ENCODE measurements at regions not wholly inside any gene's neighbourhood (a gene's known extent, or its start where the extent isn't known, plus 50 kb on each side); places are given as distances from the start of the nearest gene placed in this dataset.
A peak's percentile ranks its signal among the peaks of the same experiment; 100 is the strongest.
"Not testable (repeated sequence)": the region's sequence is repeated elsewhere in the genome, so short reads cannot be mapped to it uniquely, and the experiment has no call there.

DNA sequence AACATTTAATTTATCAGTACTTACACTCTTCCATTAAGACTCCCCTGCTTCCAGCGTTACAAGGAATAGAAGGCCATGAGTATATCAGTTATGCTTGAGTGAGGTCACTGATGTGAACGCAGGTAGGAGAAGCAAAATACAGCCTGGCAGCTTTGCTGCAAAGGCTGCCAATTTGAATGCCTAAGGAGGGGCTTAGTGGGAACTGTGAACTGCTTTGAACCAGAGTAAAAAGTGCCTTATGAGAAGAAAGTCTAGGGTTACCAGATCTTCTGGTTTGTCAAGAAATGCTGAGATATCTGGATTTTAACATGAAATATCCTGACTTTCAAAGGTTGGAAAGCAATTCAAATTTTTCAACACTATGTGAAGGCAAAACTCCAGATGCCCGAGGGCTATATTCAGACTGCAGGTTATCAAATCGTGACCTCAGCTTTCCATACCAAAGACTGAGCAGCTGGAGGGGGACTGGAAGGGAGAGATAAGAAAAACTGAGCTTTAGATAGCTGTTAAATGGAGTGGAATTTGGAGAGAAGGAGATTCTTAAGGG lies 446.3 kb upstream of the NECTIN3 start:
- no peaks in the 10 kb centered on the region for H3K36me3 ChIP-seq (ENCODE audit: control insufficient read depth in 4 of 4, insufficient read depth in 3 of 4, low read depth in 1 of 4, low read length in 3 of 4)
- no peak for DNase-seq (ENCODE audit: low spot score)
- peaks cover 0 to 11% (median 1%) of the 10 kb centered on the region in 4 donors for H3K4me1 ChIP-seq (ENCODE audit: control insufficient read depth in 4 of 4, insufficient read depth in 4 of 4, low read length in 3 of 4)
- no peaks in the 10 kb centered on the region for H3K27me3 ChIP-seq (ENCODE audit: control insufficient read depth in 4 of 4, insufficient read depth in 4 of 4, low read length in 3 of 4)
- TF ChIP-seq JUND (IDR thresholded peaks at IDR 0.05) (no peak), EGR1 (IDR thresholded peaks at IDR 0.05; ENCODE audit: low read depth in 2 of 2) (no peak), FOXA1 (IDR thresholded peaks at IDR 0.05) (no peak), FOXA2 (IDR thresholded peaks at IDR 0.05) (no peak), HNF4A (conservative IDR thresholded peaks at IDR 0.05) (no peak)
- TF ChIP-seq, protein P1, sequence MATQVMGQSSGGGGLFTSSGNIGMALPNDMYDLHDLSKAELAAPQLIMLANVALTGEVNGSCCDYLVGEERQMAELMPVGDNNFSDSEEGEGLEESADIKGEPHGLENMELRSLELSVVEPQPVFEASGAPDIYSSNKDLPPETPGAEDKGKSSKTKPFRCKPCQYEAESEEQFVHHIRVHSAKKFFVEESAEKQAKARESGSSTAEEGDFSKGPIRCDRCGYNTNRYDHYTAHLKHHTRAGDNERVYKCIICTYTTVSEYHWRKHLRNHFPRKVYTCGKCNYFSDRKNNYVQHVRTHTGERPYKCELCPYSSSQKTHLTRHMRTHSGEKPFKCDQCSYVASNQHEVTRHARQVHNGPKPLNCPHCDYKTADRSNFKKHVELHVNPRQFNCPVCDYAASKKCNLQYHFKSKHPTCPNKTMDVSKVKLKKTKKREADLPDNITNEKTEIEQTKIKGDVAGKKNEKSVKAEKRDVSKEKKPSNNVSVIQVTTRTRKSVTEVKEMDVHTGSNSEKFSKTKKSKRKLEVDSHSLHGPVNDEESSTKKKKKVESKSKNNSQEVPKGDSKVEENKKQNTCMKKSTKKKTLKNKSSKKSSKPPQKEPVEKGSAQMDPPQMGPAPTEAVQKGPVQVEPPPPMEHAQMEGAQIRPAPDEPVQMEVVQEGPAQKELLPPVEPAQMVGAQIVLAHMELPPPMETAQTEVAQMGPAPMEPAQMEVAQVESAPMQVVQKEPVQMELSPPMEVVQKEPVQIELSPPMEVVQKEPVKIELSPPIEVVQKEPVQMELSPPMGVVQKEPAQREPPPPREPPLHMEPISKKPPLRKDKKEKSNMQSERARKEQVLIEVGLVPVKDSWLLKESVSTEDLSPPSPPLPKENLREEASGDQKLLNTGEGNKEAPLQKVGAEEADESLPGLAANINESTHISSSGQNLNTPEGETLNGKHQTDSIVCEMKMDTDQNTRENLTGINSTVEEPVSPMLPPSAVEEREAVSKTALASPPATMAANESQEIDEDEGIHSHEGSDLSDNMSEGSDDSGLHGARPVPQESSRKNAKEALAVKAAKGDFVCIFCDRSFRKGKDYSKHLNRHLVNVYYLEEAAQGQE (IDR thresholded peaks at IDR 0.05), result no peak
- peaks cover 0 to 1% (median 0%) of the 10 kb centered on the region in 4 donors for H3K9me3 ChIP-seq (ENCODE audit: control insufficient read depth in 4 of 4, low read length in 3 of 4)
- WGBS, result 78% methylated on average over 4 of the region's 4 CpGs
- no peak overlapping the region for H3K4me3 ChIP-seq (ENCODE audit: low read depth in 1 of 3, low read length in 3 of 3)
- H3K9ac ChIP-seq (ENCODE audit: low read depth in 1 of 2, low read length in 2 of 2), result no peak overlapping the region
- no peak overlapping the region for H3K27ac ChIP-seq (ENCODE audit: low read depth in 1 of 2, low read length in 2 of 2)

DNA sequence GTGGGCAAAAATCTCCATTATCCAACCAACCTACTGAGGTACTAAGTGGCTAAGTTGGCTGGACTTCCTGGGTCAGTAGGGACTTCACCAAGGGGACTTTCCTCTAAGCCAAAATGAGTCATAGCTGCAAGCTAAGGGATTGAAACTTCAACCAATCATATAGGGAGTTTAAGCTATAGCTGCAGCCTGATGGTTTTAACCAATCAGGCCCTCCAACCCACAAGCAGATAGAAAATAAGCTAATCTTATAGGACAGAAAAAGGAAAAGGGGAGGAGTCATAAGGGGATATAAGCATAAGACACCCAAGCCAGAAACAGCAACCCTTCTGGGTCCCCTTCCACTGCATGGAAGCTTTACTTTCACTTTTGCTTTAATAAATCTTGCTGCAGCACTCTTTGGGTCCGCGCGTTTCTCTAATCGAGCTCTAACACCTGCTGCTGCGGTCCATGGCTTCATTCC lies 444.9 kb upstream of the NECTIN3 start:
- TF ChIP-seq JUND (IDR thresholded peaks at IDR 0.05), result peak in 1 of 2 donors; percentile 18
- H3K27ac ChIP-seq (ENCODE audit: low read depth in 1 of 2, low read length in 2 of 2); H3K9me3 ChIP-seq (ENCODE audit: control insufficient read depth in 4 of 4, low read length in 3 of 4); H3K4me3 ChIP-seq (ENCODE audit: low read depth in 1 of 3, low read length in 3 of 3); H3K27me3 ChIP-seq (ENCODE audit: control insufficient read depth in 4 of 4, insufficient read depth in 4 of 4, low read length in 3 of 4); H3K36me3 ChIP-seq (ENCODE audit: control insufficient read depth in 4 of 4, insufficient read depth in 3 of 4, low read depth in 1 of 4, low read length in 3 of 4); H3K9ac ChIP-seq (ENCODE audit: low read depth in 1 of 2, low read length in 2 of 2); DNase-seq (ENCODE audit: low spot score): not testable (repeated sequence)
- WGBS, result 81% methylated on average over 5 of the region's 5 CpGs
- H3K4me1 ChIP-seq (ENCODE audit: control insufficient read depth in 4 of 4, insufficient read depth in 4 of 4, low read length in 3 of 4), result peaks cover 0 to 11% (median 1%) of the 10 kb centered on the region in 4 donors

DNA sequence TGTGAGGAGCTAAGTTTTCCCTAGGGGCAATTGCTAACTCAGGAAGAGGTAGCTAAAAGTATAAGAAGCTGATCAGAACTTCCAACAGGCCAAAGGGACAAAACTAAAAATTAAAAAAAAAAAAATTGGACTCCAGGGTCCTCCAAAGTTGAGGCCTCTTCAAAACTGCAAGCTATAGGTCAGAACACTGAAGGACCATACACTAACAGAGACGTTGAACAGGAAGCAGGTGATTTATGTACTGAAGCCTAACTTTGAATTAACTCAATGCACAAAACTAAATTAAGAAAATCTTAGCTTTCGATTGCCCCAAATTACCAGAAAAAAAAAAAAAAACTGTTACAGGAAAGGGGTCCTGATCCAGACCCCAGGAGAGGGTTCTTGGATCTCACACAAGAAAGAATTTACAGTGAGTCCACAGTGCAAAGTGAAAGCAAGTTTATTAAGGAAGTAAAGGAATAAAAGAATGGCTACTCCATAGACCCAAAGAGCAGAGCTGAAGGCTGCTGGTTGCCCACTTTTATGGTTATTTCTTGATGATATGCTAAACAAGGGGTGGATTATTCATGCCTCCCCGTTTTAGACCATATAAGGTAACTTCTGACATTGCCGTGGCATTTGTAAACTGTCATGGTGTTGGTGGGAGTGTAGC lies 442.8 kb upstream of the NECTIN3 start:
- WGBS, result 85% methylated on average over 4 of the region's 4 CpGs
- H3K4me1 ChIP-seq (ENCODE audit: control insufficient read depth in 4 of 4, insufficient read depth in 4 of 4, low read length in 3 of 4), result peaks cover 0 to 11% (median 0%) of the 10 kb centered on the region in 4 donors
- no peak for TF ChIP-seq YY1 (IDR thresholded peaks at IDR 0.05)
- TF ChIP-seq EGR1 (IDR thresholded peaks at IDR 0.05; ENCODE audit: low read depth in 2 of 2), result no peak
- no peak for TF ChIP-seq FOXA2 (IDR thresholded peaks at IDR 0.05)
- TF ChIP-seq HNF4G (IDR thresholded peaks at IDR 0.05), result no peak
- no peaks in the 10 kb centered on the region for H3K36me3 ChIP-seq (ENCODE audit: control insufficient read depth in 4 of 4, insufficient read depth in 3 of 4, low read depth in 1 of 4, low read length in 3 of 4)
- no peak for DNase-seq (ENCODE audit: low spot score)
- no peak overlapping the region for H3K4me3 ChIP-seq (ENCODE audit: low read depth in 1 of 3, low read length in 3 of 3)
- no peak overlapping the region for H3K9ac ChIP-seq (ENCODE audit: low read depth in 1 of 2, low read length in 2 of 2)
- H3K27ac ChIP-seq (ENCODE audit: low read depth in 1 of 2, low read length in 2 of 2), result no peak overlapping the region
- H3K27me3 ChIP-seq (ENCODE audit: control insufficient read depth in 4 of 4, insufficient read depth in 4 of 4, low read length in 3 of 4), result no peaks in the 10 kb centered on the region
- peaks cover 0 to 1% (median 0%) of the 10 kb centered on the region in 4 donors for H3K9me3 ChIP-seq (ENCODE audit: control insufficient read depth in 4 of 4, low read length in 3 of 4)

DNA sequence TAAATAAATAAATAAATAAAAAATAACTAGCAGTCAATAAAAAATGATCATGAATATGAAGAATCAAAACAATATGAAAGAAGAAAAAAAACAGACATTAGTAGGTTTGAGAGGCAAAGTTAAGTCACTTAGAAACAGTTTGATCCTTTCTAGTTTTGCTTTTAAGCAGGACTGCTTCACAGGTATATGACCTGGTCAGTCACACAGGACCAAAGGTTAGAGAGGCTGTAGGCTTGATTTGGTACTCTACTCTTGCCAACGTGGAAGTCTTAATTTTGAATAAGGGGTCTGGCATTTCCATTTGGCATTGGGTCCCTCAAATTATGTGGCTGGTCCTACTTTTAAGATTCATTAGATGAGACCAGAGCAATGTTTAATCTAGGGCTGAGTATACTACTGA lies 441.7 kb upstream of the NECTIN3 start:
- 31% methylated on average over 1 of the region's 1 CpG for WGBS
- H3K9me3 ChIP-seq (ENCODE audit: control insufficient read depth in 4 of 4, low read length in 3 of 4), result no peaks in the 10 kb centered on the region
- peaks cover 0 to 11% (median 0%) of the 10 kb centered on the region in 4 donors for H3K4me1 ChIP-seq (ENCODE audit: control insufficient read depth in 4 of 4, insufficient read depth in 4 of 4, low read length in 3 of 4)
- H3K27me3 ChIP-seq (ENCODE audit: control insufficient read depth in 4 of 4, insufficient read depth in 4 of 4, low read length in 3 of 4), result no peaks in the 10 kb centered on the region
- no peak for DNase-seq (ENCODE audit: low spot score)
- no peaks in the 10 kb centered on the region for H3K36me3 ChIP-seq (ENCODE audit: control insufficient read depth in 4 of 4, insufficient read depth in 3 of 4, low read depth in 1 of 4, low read length in 3 of 4)
- no peak overlapping the region for H3K4me3 ChIP-seq (ENCODE audit: low read depth in 1 of 3, low read length in 3 of 3)
- H3K27ac ChIP-seq (ENCODE audit: low read depth in 1 of 2, low read length in 2 of 2), result no peak overlapping the region
- TF ChIP-seq HNF4A (conservative IDR thresholded peaks at IDR 0.05), result peak in 1 of 2 donors; percentile 41
- TF ChIP-seq, protein P2, sequence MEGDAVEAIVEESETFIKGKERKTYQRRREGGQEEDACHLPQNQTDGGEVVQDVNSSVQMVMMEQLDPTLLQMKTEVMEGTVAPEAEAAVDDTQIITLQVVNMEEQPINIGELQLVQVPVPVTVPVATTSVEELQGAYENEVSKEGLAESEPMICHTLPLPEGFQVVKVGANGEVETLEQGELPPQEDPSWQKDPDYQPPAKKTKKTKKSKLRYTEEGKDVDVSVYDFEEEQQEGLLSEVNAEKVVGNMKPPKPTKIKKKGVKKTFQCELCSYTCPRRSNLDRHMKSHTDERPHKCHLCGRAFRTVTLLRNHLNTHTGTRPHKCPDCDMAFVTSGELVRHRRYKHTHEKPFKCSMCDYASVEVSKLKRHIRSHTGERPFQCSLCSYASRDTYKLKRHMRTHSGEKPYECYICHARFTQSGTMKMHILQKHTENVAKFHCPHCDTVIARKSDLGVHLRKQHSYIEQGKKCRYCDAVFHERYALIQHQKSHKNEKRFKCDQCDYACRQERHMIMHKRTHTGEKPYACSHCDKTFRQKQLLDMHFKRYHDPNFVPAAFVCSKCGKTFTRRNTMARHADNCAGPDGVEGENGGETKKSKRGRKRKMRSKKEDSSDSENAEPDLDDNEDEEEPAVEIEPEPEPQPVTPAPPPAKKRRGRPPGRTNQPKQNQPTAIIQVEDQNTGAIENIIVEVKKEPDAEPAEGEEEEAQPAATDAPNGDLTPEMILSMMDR (IDR thresholded peaks at IDR 0.05; ENCODE audit: low read depth, low read length, missing input control), result no peak
- no peak for TF ChIP-seq RAD21 (IDR thresholded peaks at IDR 0.05)
- no peak for TF ChIP-seq TAF1 (conservative IDR thresholded peaks at IDR 0.05)
- TF ChIP-seq, protein P1 (IDR thresholded peaks at IDR 0.05), result no peak
- TF ChIP-seq, protein P3, sequence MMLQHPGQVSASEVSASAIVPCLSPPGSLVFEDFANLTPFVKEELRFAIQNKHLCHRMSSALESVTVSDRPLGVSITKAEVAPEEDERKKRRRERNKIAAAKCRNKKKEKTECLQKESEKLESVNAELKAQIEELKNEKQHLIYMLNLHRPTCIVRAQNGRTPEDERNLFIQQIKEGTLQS (IDR thresholded peaks at IDR 0.05), result no peak
- no peak for TF ChIP-seq FOXA2 (IDR thresholded peaks at IDR 0.05)
- H3K9ac ChIP-seq (ENCODE audit: low read depth in 1 of 2, low read length in 2 of 2), result no peak overlapping the region
